ENCODE measurements at regions not wholly inside any gene's neighbourhood (a gene's known extent, or its start where the extent isn't known, plus 50 kb on each side); places are given as distances from the start of the nearest gene placed in this dataset.

DNA sequence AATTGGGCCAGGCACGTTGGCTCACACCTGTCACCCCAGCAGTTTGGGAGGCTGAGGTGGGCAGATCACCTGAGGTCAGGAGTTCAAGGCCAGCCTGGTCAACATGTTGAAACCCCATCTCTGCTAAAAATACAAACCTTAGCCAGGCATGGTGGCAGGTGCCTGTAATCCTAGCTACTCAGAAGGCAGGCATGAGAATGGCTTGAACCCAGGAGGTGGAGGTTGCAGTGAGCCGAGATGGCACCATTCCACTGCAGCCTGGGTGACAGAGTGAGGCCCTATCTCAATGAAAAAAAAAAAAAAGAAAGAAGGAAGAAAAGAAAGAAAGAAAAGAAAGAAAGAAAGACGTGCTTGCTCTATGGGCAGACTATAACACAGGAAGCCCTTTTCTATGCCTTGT, 84.4 kb downstream of the FOXL1 start:
- no peak for FAIRE-seq
- TF ChIP-seq, protein P1, sequence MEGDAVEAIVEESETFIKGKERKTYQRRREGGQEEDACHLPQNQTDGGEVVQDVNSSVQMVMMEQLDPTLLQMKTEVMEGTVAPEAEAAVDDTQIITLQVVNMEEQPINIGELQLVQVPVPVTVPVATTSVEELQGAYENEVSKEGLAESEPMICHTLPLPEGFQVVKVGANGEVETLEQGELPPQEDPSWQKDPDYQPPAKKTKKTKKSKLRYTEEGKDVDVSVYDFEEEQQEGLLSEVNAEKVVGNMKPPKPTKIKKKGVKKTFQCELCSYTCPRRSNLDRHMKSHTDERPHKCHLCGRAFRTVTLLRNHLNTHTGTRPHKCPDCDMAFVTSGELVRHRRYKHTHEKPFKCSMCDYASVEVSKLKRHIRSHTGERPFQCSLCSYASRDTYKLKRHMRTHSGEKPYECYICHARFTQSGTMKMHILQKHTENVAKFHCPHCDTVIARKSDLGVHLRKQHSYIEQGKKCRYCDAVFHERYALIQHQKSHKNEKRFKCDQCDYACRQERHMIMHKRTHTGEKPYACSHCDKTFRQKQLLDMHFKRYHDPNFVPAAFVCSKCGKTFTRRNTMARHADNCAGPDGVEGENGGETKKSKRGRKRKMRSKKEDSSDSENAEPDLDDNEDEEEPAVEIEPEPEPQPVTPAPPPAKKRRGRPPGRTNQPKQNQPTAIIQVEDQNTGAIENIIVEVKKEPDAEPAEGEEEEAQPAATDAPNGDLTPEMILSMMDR (IDR thresholded peaks at IDR 0.05; ENCODE audit: insufficient read depth, missing control alignments): no peak
- no peak for DNase-seq (ENCODE audit: insufficient read length, low spot score)

DNA sequence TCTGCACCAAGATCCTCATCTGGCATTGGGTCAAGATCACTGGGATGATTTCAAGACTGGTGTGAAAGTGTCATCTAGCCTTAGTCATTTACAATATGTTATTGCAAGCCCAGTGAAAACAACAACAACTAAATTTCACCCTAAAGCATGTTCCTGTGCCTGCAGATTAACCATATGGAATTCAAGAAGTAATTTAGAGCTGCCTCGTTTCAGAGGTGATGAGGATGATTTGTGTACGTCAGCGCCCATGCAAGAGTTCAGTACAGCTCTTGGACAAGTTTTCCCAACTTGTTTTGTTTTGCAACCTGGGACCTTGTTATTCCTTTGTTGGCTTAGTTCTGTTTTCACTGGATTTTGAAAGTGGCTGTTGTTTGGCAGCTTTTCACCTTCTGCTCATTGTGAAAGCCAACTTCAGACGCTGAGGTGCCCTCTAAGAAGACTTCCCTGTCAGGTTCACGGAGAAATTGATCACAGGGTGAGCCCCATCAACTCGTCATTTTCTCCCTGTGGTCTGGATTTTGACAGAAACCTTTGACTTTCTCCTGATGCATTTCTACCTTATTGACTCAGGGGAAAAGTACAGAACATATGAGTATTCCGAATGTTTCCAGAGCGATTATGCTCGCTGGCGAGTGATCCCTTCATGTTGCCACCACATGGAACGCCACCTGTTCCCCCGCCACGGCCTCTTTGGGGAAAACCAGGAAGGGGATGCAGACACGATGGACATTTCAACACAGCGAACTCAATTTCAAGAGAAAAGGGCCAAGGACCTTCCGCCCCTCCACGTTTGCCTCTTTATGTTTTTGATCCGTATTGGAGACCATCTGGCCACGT, 85.6 kb downstream of the FOXL1 start:
- no peak for FAIRE-seq
- TF ChIP-seq, protein P1 (IDR thresholded peaks at IDR 0.05; ENCODE audit: insufficient read depth, missing control alignments): no peak
- no peak for DNase-seq (ENCODE audit: insufficient read length, low spot score)

DNA sequence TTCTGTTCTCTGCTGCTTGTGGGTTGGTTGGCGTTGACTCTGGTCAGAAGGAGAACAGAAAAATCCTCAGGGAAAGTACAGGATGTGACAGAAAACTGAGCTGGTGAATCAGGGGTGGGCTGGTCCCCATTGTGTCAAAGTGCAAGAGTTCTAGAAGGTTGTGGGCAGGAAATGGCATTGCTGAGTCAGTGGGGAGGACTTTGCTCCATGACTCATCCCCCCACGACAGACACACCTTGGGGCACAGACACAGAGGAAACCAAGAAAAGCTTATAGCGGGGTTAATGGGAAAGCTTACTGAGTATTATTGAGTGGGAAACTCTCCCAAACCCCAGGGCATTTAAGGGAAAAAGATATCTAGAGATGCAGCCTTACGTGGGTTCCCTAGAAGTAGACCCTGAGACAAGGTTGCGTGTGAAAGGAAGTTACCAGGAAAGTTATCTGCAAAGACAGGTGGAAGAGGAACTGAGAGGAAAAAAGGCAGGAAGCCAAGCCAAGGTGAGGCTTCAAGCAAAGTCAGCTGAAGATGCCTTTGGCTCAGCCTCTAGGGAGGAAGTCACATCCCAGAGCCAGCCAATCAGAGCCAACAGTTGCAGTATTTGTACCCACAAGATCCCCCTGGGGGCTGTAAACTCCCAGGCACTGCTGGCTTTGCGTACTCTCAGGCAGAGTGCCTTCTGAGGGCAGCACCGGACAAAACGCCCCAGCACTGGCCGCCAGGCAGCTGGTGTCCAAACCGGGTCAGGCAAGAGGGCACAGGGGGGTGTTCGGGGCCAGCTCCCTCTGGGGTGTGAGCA, 86.4 kb downstream of the FOXL1 start:
- FAIRE-seq: no peak
- no peak for DNase-seq (ENCODE audit: insufficient read length, low spot score)
- TF ChIP-seq, protein P1 (IDR thresholded peaks at IDR 0.05; ENCODE audit: insufficient read depth, missing control alignments): no peak

DNA sequence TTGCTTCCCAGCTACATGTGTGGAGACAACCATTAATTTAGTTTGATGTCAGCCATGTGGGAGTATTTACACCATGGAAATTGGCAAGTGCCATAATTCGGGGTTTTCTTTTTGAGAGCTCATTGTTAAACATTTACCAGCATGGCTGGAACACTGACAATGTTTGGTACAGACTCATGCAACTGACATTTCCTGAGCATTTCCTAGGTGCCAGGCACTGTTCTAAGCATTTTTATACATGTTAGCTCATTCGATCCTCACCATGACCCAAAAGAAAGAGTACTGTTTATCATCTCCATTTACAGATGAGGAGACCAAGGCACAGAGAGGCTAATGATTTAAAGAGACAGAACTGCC, 86.9 kb downstream of the FOXL1 start:
- no peak for FAIRE-seq
- TF ChIP-seq, protein P1 (IDR thresholded peaks at IDR 0.05; ENCODE audit: insufficient read depth, missing control alignments): no peak
- no peak for DNase-seq (ENCODE audit: insufficient read length, low spot score)

- TF ChIP-seq, protein P1 (IDR thresholded peaks at IDR 0.05; ENCODE audit: insufficient read depth, missing control alignments): no peak
- FAIRE-seq (no peak), DNase-seq (ENCODE audit: insufficient read length, low spot score) (no peak)
These were observed 87.6 kb downstream of the FOXL1 start for GRCh38 chr16:86665929-86666328.

DNA sequence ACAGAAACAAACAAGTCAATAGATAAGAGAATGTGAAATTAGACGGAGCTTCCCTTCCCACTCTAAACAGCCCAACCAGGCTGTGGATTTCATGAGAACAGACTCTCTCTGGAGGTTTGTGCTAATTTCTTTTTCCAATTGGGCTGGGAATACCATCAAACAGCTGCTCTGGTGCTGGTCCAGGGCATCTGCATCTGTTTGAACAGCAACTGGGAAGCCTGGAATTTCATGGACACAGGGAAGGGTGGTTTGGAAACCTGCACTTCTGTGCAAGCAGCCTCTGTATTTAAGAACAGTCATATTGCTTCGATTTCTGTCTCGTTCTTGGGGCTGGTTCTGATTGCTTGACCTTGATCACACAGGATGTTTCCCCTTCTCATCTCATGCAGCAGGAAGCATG, 88.7 kb downstream of the FOXL1 start:
- TF ChIP-seq, protein P1 (IDR thresholded peaks at IDR 0.05; ENCODE audit: insufficient read depth, missing control alignments): no peak
- DNase-seq (ENCODE audit: insufficient read length, low spot score) (no peak), FAIRE-seq (no peak)

Data from D721Med (cell line).